Neural progenitor cell (in vitro differentiated cells): ENCODE measurements at regions not wholly inside any gene's neighbourhood (a gene's known extent, or its start where the extent isn't known, plus 50 kb on each side); places are given as distances from the start of the nearest gene placed in this dataset.

Experiments used
- CTCF ChIP-seq: fragments of 200-600 bp; sonication (generic); IDR thresholded peaks from 2 replicates; pipeline ENCODE4 v1.5.1; 2017; ENCODE audit warnings: antibody characterized with exemption, mild to moderate bottlenecking
- EZH2phosphoT487 ChIP-seq: fragments of 200-600 bp; sonication (generic); IDR thresholded peaks from 2 replicates; pipeline ENCODE4 v1.6.1; 2017; ENCODE audit warnings: antibody characterized with exemption

GRCh38 chr7:31458203-31458602 is 55.7 kb upstream of the ITPRID1 start:
- no peak for TF ChIP-seq EZH2phosphoT487
- no peak for TF ChIP-seq CTCF
